Skin of body (tissue), 2 donors: ENCODE measurements at regions not wholly inside any gene's neighbourhood (a gene's known extent, or its start where the extent isn't known, plus 50 kb on each side); places are given as distances from the start of the nearest gene placed in this dataset. TPM values are rescaled to one million over a fixed set of nuclear protein-coding genes. Genes with fewer than 3 reads are reported as not detected.
"Not testable (repeated sequence)": the region's sequence is repeated elsewhere in the genome, so short reads cannot be mapped to it uniquely, and the experiment has no call there.

Experiments used
- DNase-seq: peaks from one replicate; lab custom pipeline; 2025; lab: John Stamatoyannopoulos, UW
- small RNA-seq: library from RNA; depleted of rRNA; stranded (forward); fragments of <200 nt; gene quantifications from one replicate; pipeline ENCODE3, GENCODE V24; 2014; ENCODE audit warnings: low replicate concordance

- not testable (repeated sequence) for DNase-seq
Measured at GRCh38 chr3:75583116-75583515, 81.0 kb upstream of the FRG2C start.

GRCh38 chr3:75587695-75588094 lies 76.4 kb upstream of the FRG2C start:
- not testable (repeated sequence) for DNase-seq

- not testable (repeated sequence) for DNase-seq
Measured at GRCh38 chr3:75590382-75590781, 73.7 kb upstream of the FRG2C start.

GRCh38 chr3:75604286-75604934 lies 59.7 kb upstream of the FRG2C start:
- DNase-seq = not testable (repeated sequence)

- not testable (repeated sequence) for DNase-seq
Measured at GRCh38 chr3:75607996-75608395, 56.1 kb upstream of the FRG2C start.

GRCh38 chr3:75609598-75609997 lies 54.5 kb upstream of the FRG2C start:
- DNase-seq = not testable (repeated sequence)

- DNase-seq = no peak
Measured at GRCh38 chr3:75610773-75611172, 53.4 kb upstream of the FRG2C start.

- DNase-seq = not testable (repeated sequence)
Measured at GRCh38 chr3:75611724-75612460, 52.2 kb upstream of the FRG2C start.

Small RNA genes lying in the stretch of these regions (small RNA-seq; reads per million reads assigned to genes)
- gene AC139453.1 (not detected), gene LSP1P2 (not detected), gene MIR4444-2 (not detected), gene RN7SL294P (not detected), gene SNRPCP10 (not detected)
